A549 (cell line): ENCODE measurements at regions not wholly inside any gene's neighbourhood (a gene's known extent, or its start where the extent isn't known, plus 50 kb on each side); places are given as distances from the start of the nearest gene placed in this dataset.

Source experiments
- ATAC-seq, 2 experiments: fragments of 200-7000 bp in 1 of 2; fragments of >200 bp in 1 of 2; cut with Nextera tagmentation in 1 of 2; cut with Tn5 transposase in 1 of 2; 3 replicates each; pipeline versions ENCODE4 v1.8.0 to v1.9.1; 2018 to 2020; ENCODE audit warnings: mild to moderate bottlenecking in 1 of 2, moderate library complexity in 1 of 2
- CTCF ChIA-PET: fragments of 300-600 bp; sonication (Branson Sonifier 250); formaldehyde crosslinking; extraction: SDS; loops from one replicate; lab custom pipeline; 2021; ENCODE audit warnings: antibody characterized with exemption, inconsistent platforms; lab: Yijun Ruan, JAX
- POLR2A ChIA-PET: fragments of 350-600 bp; formaldehyde crosslinking; extraction: SDS; loops from one replicate; lab custom pipeline; 2021; ENCODE audit warnings: antibody characterized with exemption, inconsistent platforms; lab: Yijun Ruan, JAX
- DNase-seq, 2 experiments: peaks; one replicate each; pipeline versions ENCODE4 v3.0.0 to v3.0.0-alpha.2; 2011 to 2016; ENCODE audit warnings: low read depth in 1 of 2, low spot score in 1 of 2
- FAIRE-seq: peaks from 2 replicates; lab custom pipeline; 2011; peaks lifted over from hg19 to GRCh38; lab: Jason Lieb, UNC
- H3K27ac ChIP-seq, 2 experiments: fragments of >200 bp; sonication (Bioruptor Twin); formaldehyde crosslinking; 3 replicates each; pipeline ENCODE4 v1.5.1; 2016 to 2017
- H3K4me1 ChIP-seq: fragments of >200 bp; sonication (Bioruptor Twin); formaldehyde crosslinking; 3 replicates; pipeline ENCODE4 v1.6.1; 2016
- H3K4me2 ChIP-seq: fragments of >200 bp; sonication (Bioruptor Twin); formaldehyde crosslinking; 3 replicates; pipeline ENCODE4 v1.6.1; 2016
- H3K4me3 ChIP-seq: fragments of >200 bp; sonication (Bioruptor Twin); formaldehyde crosslinking; 3 replicates; pipeline ENCODE4 v1.5.1; 2016
- H3K9me3 ChIP-seq: fragments of >200 bp; sonication (Bioruptor Twin); formaldehyde crosslinking; 3 replicates; pipeline ENCODE4 v1.6.1; 2016
- ATOH8 ChIP-seq: fragments of 250-450 bp; sonication (Bioruptor Pico); IDR thresholded peaks from 2 replicates; pipeline ENCODE4 v1.5.0; 2020; ENCODE audit warnings: low read depth, mild to moderate bottlenecking, moderate library complexity
- BHLHE40 ChIP-seq: IDR thresholded peaks from 2 replicates; pipeline ENCODE4 v1.6.1; 2012; ENCODE audit warnings: low read depth, low read length, inconsistent platforms
- ELK1 ChIP-seq: fragments of 150-350 bp; IDR thresholded peaks from 2 replicates; pipeline ENCODE4 v1.6.1; 2014; ENCODE audit warnings: low read depth, mild to moderate bottlenecking, low read length
- EP300 ChIP-seq, 2 experiments: fragments of >200 bp; sonication (Bioruptor Twin); formaldehyde crosslinking; IDR thresholded peaks; 2 replicates in 1 of 2; 3 replicates in 1 of 2; pipeline ENCODE4 v1.6.1; 2016 to 2017
- FOSB ChIP-seq: fragments of 250-450 bp; sonication (Bioruptor Pico); IDR thresholded peaks from 2 replicates; pipeline ENCODE4 v1.5.0; 2020; ENCODE audit warnings: mild to moderate bottlenecking, moderate library complexity
- FOXS1 ChIP-seq: fragments of 250-450 bp; sonication (Bioruptor Pico); IDR thresholded peaks from 2 replicates; pipeline ENCODE4 v1.5.0; 2020; ENCODE audit warnings: mild to moderate bottlenecking, moderate library complexity
- GATA3 ChIP-seq: IDR thresholded peaks from 2 replicates; pipeline ENCODE4 v1.6.1; 2012; ENCODE audit warnings: borderline replicate concordance
- HDAC2 ChIP-seq: fragments of 200-600 bp; sonication (generic); IDR thresholded peaks from 2 replicates; pipeline ENCODE4 v1.6.1; 2016
- HEYL ChIP-seq: fragments of 250-450 bp; sonication (Bioruptor Pico); IDR thresholded peaks from 2 replicates; pipeline ENCODE4 v1.8.0; 2021; ENCODE audit warnings: mild to moderate bottlenecking, moderate library complexity
- HOXA7 ChIP-seq: fragments of 250-450 bp; sonication (Bioruptor Pico); IDR thresholded peaks from 2 replicates; pipeline ENCODE4 v1.5.0; 2020; ENCODE audit warnings: mild to moderate bottlenecking, moderate library complexity
- JUN ChIP-seq, 2 experiments: fragments of >200 bp; sonication (Bioruptor Twin); formaldehyde crosslinking; IDR thresholded peaks; 2 replicates in 1 of 2; 3 replicates in 1 of 2; pipeline ENCODE4 v1.6.1; 2016 to 2017
- MAFK ChIP-seq: fragments of 450-650 bp; IDR thresholded peaks from 2 replicates; pipeline ENCODE4 v1.6.1; 2014; ENCODE audit not compliant: partially characterized antibody
- NPAS2 ChIP-seq: fragments of 250-450 bp; sonication (Bioruptor Pico); IDR thresholded peaks from 2 replicates; pipeline ENCODE4 v1.8.0; 2022; ENCODE audit warnings: mild to moderate bottlenecking, moderate library complexity, borderline replicate concordance
- PHF8 ChIP-seq: fragments of 200-600 bp; sonication (generic); IDR thresholded peaks from 2 replicates; pipeline ENCODE4 v1.6.1; 2016; ENCODE audit warnings: low read depth, mild to moderate bottlenecking, antibody characterized with exemption, moderate library complexity, borderline replicate concordance
- RCOR1 ChIP-seq: fragments of 150-350 bp; IDR thresholded peaks from 2 replicates; pipeline ENCODE4 v1.6.1; 2014; ENCODE audit warnings: antibody characterized with exemption, low read length, low read depth
- SMC3 ChIP-seq: fragments of >200 bp; sonication (Bioruptor Twin); formaldehyde crosslinking; IDR thresholded peaks from 3 replicates; pipeline ENCODE4 v1.6.1; 2018; ENCODE audit warnings: inconsistent platforms
- TFCP2L1 ChIP-seq: fragments of 250-450 bp; sonication (Bioruptor Pico); IDR thresholded peaks from 2 replicates; pipeline ENCODE4 v1.5.0; 2021; ENCODE audit warnings: mild to moderate bottlenecking
- TP53 ChIP-seq: fragments of 250-450 bp; sonication (Bioruptor Pico); IDR thresholded peaks from 2 replicates; pipeline ENCODE4 v1.5.0; 2021; ENCODE audit warnings: mild to moderate bottlenecking, moderate library complexity
- USF2 ChIP-seq: fragments of 450-650 bp; IDR thresholded peaks from 2 replicates; pipeline ENCODE4 v1.6.1; 2014; ENCODE audit warnings: antibody characterized with exemption
- ZC3H11A ChIP-seq: fragments of 450-650 bp; IDR thresholded peaks from 2 replicates; pipeline ENCODE4 v1.6.1; 2014; ENCODE audit warnings: antibody characterized with exemption, mild to moderate bottlenecking
- ZNF302 ChIP-seq: fragments of 250-450 bp; sonication (Bioruptor Pico); IDR thresholded peaks from 2 replicates; pipeline ENCODE4 v1.9.0; 2021; ENCODE audit warnings: inconsistent platforms, mild to moderate bottlenecking, moderate library complexity
- WGBS: methylation state at CpG from one replicate; pipeline ENCODE4 v1.1.6; 2017; ENCODE audit errors: missing lambda C conversion rate; 5-methylcytosine and 5-hydroxymethylcytosine counted together
- TF ChIP-seq, protein P1 (sequence below): IDR thresholded peaks from 2 replicates; pipeline ENCODE4 v1.6.1; 2012
- TF ChIP-seq, protein P2 (sequence below): fragments of >200 bp; sonication (Bioruptor Twin); formaldehyde crosslinking; IDR thresholded peaks from 2 replicates; pipeline ENCODE4 v1.6.1; 2016

GRCh38 chr18:2171840-2172625, 399.3 kb downstream of the METTL4 start:
- DNase-seq (no peak), ATAC-seq (no peak), FAIRE-seq (no peak)
- ChIA-PET CTCF (no interaction called here), POLR2A (no interaction called here)
- Histone ChIP-seq H3K4me1 (no peaks in the 10 kb centered on the region), H3K4me3 (no peak overlapping the region), H3K4me2 (peak overlapping the region; percentile 20; the same call in 1 of the 3 replicates), H3K27ac (no peak overlapping the region), H3K9me3 (no peaks in the 10 kb centered on the region)
- whole genome bisulfite sequencing: 16% methylated on average over 5 of the region's 5 CpGs
- TF ChIP-seq ELK1: no peak
- no peak for TF ChIP-seq TFCP2L1 (CRISPR knock-in tag)
- TF ChIP-seq ZC3H11A: no peak

- TF ChIP-seq HDAC2 (no peak), ATOH8 (no peak), JUN (IDR thresholded peaks at IDR 0.05) (no peak), SMC3 (no peak), FOXS1 (CRISPR knock-in tag) (no peak), USF2 (no peak), GATA3 (no peak), ELK1 (no peak), RCOR1 (no peak), NPAS2 (CRISPR knock-in tag) (no peak), ZNF302 (CRISPR knock-in tag) (no peak), MAFK (no peak), HOXA7 (CRISPR knock-in tag) (no peak), FOSB (CRISPR knock-in tag) (no peak), EP300 (IDR thresholded peaks at IDR 0.05) (no peak), HEYL (CRISPR knock-in tag) (no peak)
- TF ChIP-seq, protein P1, sequence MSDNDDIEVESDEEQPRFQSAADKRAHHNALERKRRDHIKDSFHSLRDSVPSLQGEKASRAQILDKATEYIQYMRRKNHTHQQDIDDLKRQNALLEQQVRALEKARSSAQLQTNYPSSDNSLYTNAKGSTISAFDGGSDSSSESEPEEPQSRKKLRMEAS: no peak
- Histone ChIP-seq H3K4me3 (no peak overlapping the region), H3K4me2 (no peak overlapping the region), H3K4me1 (no peaks in the 10 kb centered on the region), H3K9me3 (no peaks in the 10 kb centered on the region), H3K27ac (no peak overlapping the region)
- no peak for DNase-seq
- CTCF ChIA-PET: no interaction called here
- ATAC-seq: no peak
- POLR2A ChIA-PET: no interaction called here
- WGBS: 77% methylated on average over 2 of the region's 2 CpGs
- no peak for FAIRE-seq
Measured at GRCh38 chr18:2172881-2173280, 398.4 kb downstream of the METTL4 start.

DNA sequence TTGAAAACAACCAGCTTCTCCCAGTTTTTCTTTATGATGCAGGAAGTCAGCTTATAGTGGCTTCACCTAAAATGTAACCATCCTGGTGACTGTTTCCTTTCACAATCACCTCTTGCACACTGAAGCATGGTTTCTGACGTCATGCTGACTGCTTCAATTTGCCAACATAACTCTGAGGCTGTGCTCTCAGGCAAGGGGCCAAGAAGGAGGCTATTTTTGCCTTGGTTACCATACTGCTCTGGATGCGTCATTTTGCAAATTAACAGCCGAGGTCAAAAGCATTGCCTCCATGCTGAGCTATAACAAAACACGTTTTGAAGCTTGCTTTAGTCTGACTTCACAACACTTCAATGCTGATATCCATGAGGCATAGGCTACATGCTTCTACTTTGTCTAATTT, 397.8 kb downstream of the METTL4 start:
- no peaks in the 10 kb centered on the region for H3K9me3 ChIP-seq
- no peak overlapping the region for H3K4me2 ChIP-seq
- TF ChIP-seq, protein P2, sequence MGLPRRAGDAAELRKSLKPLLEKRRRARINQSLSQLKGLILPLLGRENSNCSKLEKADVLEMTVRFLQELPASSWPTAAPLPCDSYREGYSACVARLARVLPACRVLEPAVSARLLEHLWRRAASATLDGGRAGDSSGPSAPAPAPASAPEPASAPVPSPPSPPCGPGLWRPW: no peak
- TF ChIP-seq ZC3H11A (no peak), TP53 (CRISPR knock-in tag) (no peak), GATA3 (no peak), TFCP2L1 (CRISPR knock-in tag) (no peak), PHF8 (no peak), BHLHE40 (no peak), MAFK (no peak)
- no peak overlapping the region for H3K4me3 ChIP-seq
- ChIA-PET POLR2A (no interaction called here), CTCF (no interaction called here)
- FAIRE-seq: no peak
- no peaks in the 10 kb centered on the region for H3K4me1 ChIP-seq
- 17% methylated on average over 4 of the region's 4 CpGs for WGBS
- ATAC-seq: peak in 1 of 2 experiments; percentile 43; a peak in 2 of 6 replicates
- DNase-seq: peak in 1 of 2 experiments; percentile 46
- no peak overlapping the region for H3K27ac ChIP-seq
